ENCODE measurements at regions not wholly inside any gene's neighbourhood (a gene's known extent, or its start where the extent isn't known, plus 50 kb on each side); places are given as distances from the start of the nearest gene placed in this dataset.

GRCh38 chr15:53836618-53837017 lies 77.2 kb upstream of the WDR72 start:
- TF ChIP-seq EP300 (IDR thresholded peaks at IDR 0.05; ENCODE audit: borderline replicate concordance in 1 of 2, low read depth in 1 of 2, low read length in 1 of 2), result no peak
- no peak for TF ChIP-seq CTCF (IDR thresholded peaks at IDR 0.05)
- no peak for TF ChIP-seq REST (IDR thresholded peaks at IDR 0.05; ENCODE audit: low read depth, low read length)

Measured in SK-N-SH (cell line).